Calu3 (cell line): ENCODE measurements at regions not wholly inside any gene's neighbourhood (a gene's known extent, or its start where the extent isn't known, plus 50 kb on each side); places are given as distances from the start of the nearest gene placed in this dataset.
"Not testable (repeated sequence)": the region's sequence is repeated elsewhere in the genome, so short reads cannot be mapped to it uniquely, and the experiment has no call there.

Source experiments
- BruUV-seq: library from RNA; stranded (reverse); fragments of 400-500 nt; replicated peaks from 2 replicates; lab custom pipeline; 2021; lab: Mats Ljungman, UMichigan
- CTCF ChIA-PET: fragments of 300-600 bp; sonication (Branson Sonifier 250); formaldehyde crosslinking; loops from one replicate; lab custom pipeline; 2022; ENCODE audit warnings: antibody characterized with exemption; lab: Charles Lee
- DNase-seq: peaks from one replicate; pipeline ENCODE4 v3.0.0; 2022
- H3K27ac Mint-ChIP-seq: one replicate; pipeline ENCODE4 v1.8.0; 2022; ENCODE audit warnings: mixed read lengths; ENCODE audit not compliant: unreplicated experiment
- H3K27me3 Mint-ChIP-seq: one replicate; pipeline ENCODE4 v1.8.0; 2022; ENCODE audit warnings: mixed read lengths; ENCODE audit not compliant: unreplicated experiment
- H3K36me3 Mint-ChIP-seq: one replicate; pipeline ENCODE4 v1.8.0; 2022; ENCODE audit warnings: mild to moderate bottlenecking, moderate library complexity, mixed read lengths; ENCODE audit not compliant: insufficient read depth, unreplicated experiment
- H3K4me1 Mint-ChIP-seq: one replicate; pipeline ENCODE4 v1.8.0; 2022; ENCODE audit warnings: mild to moderate bottlenecking, low read depth, mixed read lengths; ENCODE audit not compliant: unreplicated experiment
- H3K4me3 Mint-ChIP-seq: one replicate; pipeline ENCODE4 v1.8.0; 2022; ENCODE audit warnings: mild to moderate bottlenecking, low read depth, moderate library complexity, mixed read lengths; ENCODE audit not compliant: unreplicated experiment
- H3K9me3 Mint-ChIP-seq: one replicate; pipeline ENCODE4 v1.8.0; 2022; ENCODE audit warnings: low read depth, mixed read lengths; ENCODE audit not compliant: unreplicated experiment
- CTCF ChIP-seq: fragments of 200-600 bp; IDR thresholded peaks from one replicate; pipeline ENCODE4 v1.8.0; 2022; ENCODE audit warnings: antibody characterized with exemption; ENCODE audit not compliant: unreplicated experiment
- intact Hi-C: fragments of 100-400 bp; cut with micrococcal nuclease; formaldehyde crosslinking; loops from one replicate; pipeline ENCODE4 v1.10.0; 2022; ENCODE audit not compliant: unreplicated experiment

- Mint-ChIP-seq H3K4me1 (no peaks in the 10 kb centered on the region), H3K9me3 (peaks cover 2% of the 10 kb centered on the region), H3K27me3 (no peaks in the 10 kb centered on the region), H3K36me3 (no peaks in the 10 kb centered on the region), H3K27ac (no peak overlapping the region), H3K4me3 (no peak overlapping the region)
- peak; percentile 16 for DNase-seq
- TF ChIP-seq CTCF: no peak
- BruUV-seq: no TSS peak
- intact Hi-C loops: no loop called here
- CTCF ChIA-PET: interaction anchor here (1.3 kb wide), 1 partner anchor 13 kb away, joined by 3 read pairs; no protein-coding TSS in a partner anchor
Measured at GRCh38 chr6:72464791-72465691, 156.8 kb upstream of the KCNQ5 start.

GRCh38 chr6:72466471-72466870 is 155.4 kb upstream of the KCNQ5 start:
- no peaks in the 10 kb centered on the region for H3K4me1 Mint-ChIP-seq
- no peaks in the 10 kb centered on the region for H3K27me3 Mint-ChIP-seq
- BruUV-seq: no TSS peak
- no peak overlapping the region for H3K4me3 Mint-ChIP-seq
- H3K27ac Mint-ChIP-seq: no peak overlapping the region
- peaks cover 2% of the 10 kb centered on the region for H3K9me3 Mint-ChIP-seq
- CTCF ChIA-PET: no interaction called here
- no peaks in the 10 kb centered on the region for H3K36me3 Mint-ChIP-seq
- intact Hi-C loops: no loop called here
- no peak for DNase-seq
- no peak for TF ChIP-seq CTCF

- Mint-ChIP-seq H3K27me3 (no peaks in the 10 kb centered on the region), H3K4me3 (no peak overlapping the region), H3K36me3 (no peaks in the 10 kb centered on the region), H3K9me3 (peaks cover 2% of the 10 kb centered on the region), H3K27ac (no peak overlapping the region), H3K4me1 (no peaks in the 10 kb centered on the region)
- no TSS peak for BruUV-seq
- intact Hi-C loops: no loop called here
- no peak for DNase-seq
- CTCF ChIA-PET: no interaction called here
- no peak for TF ChIP-seq CTCF
Measured at GRCh38 chr6:72466971-72467566, 154.8 kb upstream of the KCNQ5 start.

- H3K4me1 Mint-ChIP-seq, H3K27me3 Mint-ChIP-seq, H3K9me3 Mint-ChIP-seq, BruUV-seq, DNase-seq, CTCF ChIA-PET, H3K4me3 Mint-ChIP-seq, H3K27ac Mint-ChIP-seq, H3K36me3 Mint-ChIP-seq, intact Hi-C loops: not testable (repeated sequence)
Measured at GRCh38 chr6:72469406-72469983, 152.4 kb upstream of the KCNQ5 start.
